ENCODE measurements at regions not wholly inside any gene's neighbourhood (a gene's known extent, or its start where the extent isn't known, plus 50 kb on each side); places are given as distances from the start of the nearest gene placed in this dataset.

DNA sequence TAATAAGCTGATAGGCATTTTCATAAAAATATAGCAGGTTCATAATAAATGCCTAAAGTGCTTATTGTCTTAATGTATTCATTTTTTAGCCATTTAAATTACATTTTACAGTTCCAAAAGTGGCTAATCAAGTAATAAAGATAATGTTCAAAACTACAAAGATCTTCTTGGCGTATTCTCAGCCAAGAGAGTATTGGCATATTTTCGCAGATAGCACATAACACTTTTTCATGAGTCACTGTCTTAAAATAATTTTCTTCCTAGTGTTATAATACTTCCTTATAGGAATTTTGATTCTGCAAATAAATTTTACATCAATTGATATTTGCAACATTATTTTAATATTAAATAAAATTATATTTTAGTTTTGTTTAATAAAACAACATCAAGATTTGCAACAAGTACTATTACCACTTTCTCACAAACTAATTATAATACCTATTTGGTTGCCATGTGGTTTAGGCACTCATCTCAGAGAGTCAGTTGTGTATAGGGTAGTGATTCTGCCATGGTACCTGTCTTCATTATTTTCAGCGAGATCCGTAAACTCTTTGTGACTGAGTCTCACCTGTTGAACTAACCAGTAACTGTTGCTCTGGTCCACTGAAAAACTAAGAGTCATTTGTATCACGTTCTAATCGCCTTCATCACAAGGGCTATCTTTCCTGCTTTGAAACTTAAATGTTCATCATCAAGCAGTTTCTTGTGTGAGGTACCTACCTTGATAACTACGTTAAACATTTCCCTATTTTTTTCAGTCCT, 152.5 kb upstream of the AKR1E2 start (continued):
- TF ChIP-seq, protein P1, sequence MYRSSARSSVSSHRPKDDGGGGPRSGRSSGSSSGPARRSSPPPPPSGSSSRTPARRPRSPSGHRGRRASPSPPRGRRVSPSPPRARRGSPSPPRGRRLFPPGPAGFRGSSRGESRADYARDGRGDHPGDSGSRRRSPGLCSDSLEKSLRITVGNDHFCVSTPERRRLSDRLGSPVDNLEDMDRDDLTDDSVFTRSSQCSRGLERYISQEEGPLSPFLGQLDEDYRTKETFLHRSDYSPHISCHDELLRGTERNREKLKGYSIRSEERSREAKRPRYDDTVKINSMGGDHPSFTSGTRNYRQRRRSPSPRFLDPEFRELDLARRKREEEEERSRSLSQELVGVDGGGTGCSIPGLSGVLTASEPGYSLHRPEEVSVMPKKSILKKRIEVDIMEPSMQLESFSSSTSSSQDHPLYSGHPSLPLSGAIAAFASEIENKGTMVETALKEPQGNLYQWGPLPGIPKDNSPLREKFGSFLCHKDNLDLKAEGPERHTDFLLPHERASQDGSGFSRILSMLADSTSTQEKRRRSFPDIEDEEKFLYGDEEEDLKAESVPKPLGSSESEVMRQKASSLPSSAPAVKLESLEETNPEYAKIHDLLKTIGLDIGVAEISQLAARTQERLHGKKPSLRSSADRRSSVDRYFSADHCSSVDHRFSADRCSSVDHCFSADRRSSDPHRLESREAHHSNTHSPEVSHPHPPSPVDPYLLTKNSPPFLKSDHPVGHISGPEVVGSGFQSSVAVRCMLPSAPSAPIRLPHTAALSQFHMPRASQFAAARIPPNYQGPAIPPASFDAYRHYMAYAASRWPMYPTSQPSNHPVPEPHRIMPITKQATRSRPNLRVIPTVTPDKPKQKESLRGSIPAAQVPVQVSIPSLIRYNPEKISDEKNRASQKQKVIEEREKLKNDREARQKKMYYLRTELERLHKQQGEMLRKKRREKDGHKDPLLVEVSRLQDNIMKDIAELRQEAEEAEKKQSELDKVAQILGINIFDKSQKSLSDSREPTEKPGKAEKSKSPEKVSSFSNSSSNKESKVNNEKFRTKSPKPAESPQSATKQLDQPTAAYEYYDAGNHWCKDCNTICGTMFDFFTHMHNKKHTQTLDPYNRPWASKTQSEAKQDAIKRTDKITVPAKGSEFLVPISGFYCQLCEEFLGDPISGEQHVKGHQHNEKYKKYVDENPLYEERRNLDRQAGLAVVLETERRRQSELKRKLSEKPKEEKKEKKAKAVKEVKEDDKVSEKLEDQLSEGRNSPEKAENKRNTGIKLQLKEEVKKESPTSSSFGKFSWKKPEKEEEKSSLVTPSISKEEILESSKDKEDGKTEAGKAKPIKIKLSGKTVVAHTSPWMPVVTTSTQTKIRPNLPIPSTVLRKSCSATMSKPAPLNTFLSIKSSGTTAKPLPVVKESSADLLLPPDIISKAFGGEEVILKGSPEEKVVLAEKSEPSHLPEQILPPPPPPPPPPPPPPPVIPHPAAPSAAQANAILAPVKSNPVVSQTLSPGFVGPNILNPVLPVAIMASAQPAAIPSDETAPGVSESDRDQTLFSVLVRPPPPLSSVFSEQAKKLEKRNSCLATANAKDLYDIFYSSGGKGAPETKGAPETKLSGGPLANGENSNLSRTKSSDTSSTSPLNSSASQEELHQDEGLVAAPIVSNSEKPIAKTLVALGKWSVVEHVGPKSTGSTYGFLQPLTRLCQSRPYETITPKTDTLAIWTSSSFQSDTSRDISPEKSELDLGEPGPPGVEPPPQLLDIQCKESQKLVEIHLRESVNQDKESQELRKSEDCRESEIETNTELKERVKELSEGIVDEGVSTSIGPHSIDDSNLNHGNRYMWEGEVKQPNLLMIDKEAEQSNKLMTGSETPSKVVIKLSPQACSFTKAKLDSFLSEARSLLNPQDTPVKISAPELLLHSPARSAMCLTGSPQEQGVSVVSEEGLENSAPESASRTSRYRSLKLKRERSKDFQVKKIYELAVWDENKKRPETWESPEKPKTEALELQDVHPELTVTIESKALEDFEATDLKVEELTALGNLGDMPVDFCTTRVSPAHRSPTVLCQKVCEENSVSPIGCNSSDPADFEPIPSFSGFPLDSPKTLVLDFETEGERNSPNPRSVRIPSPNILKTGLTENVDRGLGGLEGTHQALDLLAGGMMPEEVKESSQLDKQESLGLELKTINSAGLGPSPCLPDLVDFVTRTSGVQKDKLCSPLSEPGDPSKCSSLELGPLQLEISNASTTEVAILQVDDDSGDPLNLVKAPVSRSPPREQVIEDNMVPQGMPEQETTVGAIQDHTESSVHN (IDR thresholded peaks at IDR 0.05; ENCODE audit: borderline replicate concordance in 1 of 2, low read depth in 1 of 2), result no peak
- no peak for TF ChIP-seq HMGN3 (IDR thresholded peaks at IDR 0.05; ENCODE audit: borderline replicate concordance, extremely low read depth, insufficient read length, low read depth, low read length)

Data from K562 (cell line).